Glomerular visceral epithelial cell (primary cell): ENCODE measurements at regions not wholly inside any gene's neighbourhood (a gene's known extent, or its start where the extent isn't known, plus 50 kb on each side); places are given as distances from the start of the nearest gene placed in this dataset.
"Not testable (repeated sequence)": the region's sequence is repeated elsewhere in the genome, so short reads cannot be mapped to it uniquely, and the experiment has no call there.

Experiments used
- DNase-seq: peaks from one replicate; pipeline ENCODE4 v3.0.0-alpha.2; 2016; ENCODE audit errors: extremely low spot score

GRCh38 chr3:86887876-86888275, 103.1 kb downstream of the VGLL3 start:
- no peak for DNase-seq

DNA sequence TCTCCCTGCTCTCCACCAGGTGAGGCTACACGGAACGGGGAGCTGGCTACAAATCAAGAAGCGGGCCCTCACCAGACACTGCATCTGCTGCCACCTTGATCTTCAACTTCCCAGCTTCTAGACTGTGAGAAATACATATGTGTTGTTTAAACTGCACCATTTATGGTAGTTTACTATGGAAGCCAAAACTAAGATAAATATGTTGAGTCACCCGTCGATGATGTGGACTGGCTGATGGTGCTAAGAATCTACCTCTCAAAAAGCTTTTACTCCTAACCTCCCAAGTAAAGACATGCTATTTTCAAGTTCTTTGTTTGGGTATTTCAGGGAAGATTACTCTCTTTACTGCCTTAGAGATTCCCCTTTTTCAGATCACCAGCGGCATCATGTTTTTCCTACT, 110.9 kb downstream of the VGLL3 start:
- DNase-seq, result no peak

- DNase-seq, result not testable (repeated sequence)
These were observed 114.3 kb downstream of the VGLL3 start for GRCh38 chr3:86876504-86877181.

- not testable (repeated sequence) for DNase-seq
These were observed 116.2 kb downstream of the VGLL3 start for GRCh38 chr3:86874790-86875189.

DNA sequence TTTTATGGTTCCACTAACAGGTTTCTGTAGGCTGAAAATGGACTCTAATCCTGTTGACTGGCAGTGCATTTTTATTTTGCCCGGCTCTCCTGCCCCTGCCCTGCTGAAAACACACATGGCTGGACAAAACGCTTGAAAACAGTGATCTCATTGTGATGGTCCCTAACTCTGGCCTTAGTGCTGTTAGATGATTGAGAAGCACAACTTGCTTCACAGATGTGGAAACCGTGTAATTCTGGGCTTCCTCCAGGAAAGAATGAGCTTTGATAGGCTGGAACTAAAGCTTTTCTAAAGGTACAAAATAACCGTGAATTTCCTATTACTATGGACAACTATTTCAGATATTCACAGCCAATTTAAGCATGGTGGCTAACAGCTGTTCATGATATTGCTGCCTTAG, 121.4 kb downstream of the VGLL3 start:
- no peak for DNase-seq

- no peak for DNase-seq
These were observed 123.0 kb downstream of the VGLL3 start for GRCh38 chr3:86867982-86868381.

- DNase-seq, result no peak
These were observed 125.4 kb downstream of the VGLL3 start for GRCh38 chr3:86865506-86865905.

- DNase-seq, result no peak
These were observed 134.2 kb downstream of the VGLL3 start for GRCh38 chr3:86856711-86857110.

- DNase-seq, result no peak
These were observed 141.0 kb downstream of the VGLL3 start for GRCh38 chr3:86849991-86850390.

DNA sequence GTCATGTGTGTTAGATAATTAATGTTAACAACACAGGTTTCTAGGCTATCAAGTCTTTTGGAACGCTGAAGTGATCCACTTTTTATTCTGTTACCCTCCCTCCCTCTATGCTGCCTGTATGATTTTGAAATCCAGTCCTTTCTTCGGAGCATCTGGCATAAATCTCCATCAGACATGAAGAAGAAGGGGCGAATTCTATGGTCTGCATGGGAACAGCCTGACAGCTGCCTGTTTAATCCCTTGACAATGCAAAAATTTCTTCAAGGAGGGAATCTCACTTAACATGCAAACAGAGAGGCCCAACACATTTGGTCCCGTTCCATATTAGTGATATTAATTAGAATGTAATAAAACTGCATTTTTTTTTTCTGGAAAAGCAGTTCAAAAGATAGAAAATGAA, 145.2 kb downstream of the VGLL3 start:
- no peak for DNase-seq

DNA sequence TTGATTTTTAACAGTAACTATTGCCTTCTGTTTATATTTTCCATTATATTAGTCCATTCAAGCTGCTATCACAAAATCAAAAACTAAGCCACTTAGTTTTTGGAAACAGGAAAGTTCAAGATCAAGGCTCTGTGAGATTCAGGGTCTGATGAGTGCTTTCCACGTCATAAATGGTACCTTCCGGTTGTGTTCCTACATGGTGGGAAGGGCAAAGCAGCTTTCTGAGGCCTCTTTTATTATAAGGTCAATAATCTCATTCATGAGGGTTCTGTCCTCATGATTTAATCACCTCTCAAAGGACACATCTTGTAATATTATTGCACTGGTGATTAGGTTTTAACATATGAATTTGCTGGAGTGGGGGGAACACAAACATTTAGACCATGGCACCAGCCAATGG, 152.0 kb downstream of the VGLL3 start:
- DNase-seq, result no peak

DNA sequence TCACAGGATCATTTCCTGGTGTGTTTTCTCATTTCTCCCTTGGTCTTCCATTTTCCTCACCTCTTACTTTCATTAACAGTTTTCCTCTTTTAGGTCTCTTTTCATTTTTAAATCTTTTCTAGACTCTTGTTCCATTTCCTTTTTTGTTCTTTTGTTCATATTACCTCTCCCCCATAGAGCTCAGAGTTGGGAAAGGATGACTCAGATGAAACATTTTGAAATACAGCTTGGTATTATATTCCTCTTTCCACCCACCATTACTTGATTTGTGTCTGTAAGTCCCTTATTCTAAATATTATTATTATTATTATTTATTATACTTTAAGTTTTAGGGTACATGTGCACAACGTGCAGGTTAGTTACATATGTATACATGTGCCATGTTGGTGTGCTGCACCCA, 153.1 kb downstream of the VGLL3 start:
- DNase-seq, result no peak

DNA sequence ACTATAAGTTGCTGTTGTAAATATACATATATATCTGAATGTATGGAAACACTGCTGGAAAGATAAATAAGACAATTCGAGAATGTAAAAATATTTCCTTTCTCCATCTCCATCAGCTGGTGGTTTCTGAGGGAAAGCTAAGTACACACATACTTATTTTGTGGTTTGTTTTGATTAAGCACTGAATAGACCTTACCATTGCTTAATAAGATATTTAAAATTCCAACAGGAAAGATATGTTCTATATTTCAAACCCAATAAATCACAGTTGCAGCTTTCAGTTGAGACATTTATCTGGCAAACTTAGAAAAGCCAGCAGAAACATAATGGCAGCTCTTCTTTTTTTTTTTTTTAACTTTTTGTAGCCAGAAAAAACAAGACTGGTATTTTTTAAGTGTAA, 160.4 kb downstream of the VGLL3 start:
- peak; percentile 20 for DNase-seq

GRCh38 chr3:86828751-86829150, 162.2 kb downstream of the VGLL3 start:
- no peak for DNase-seq

DNA sequence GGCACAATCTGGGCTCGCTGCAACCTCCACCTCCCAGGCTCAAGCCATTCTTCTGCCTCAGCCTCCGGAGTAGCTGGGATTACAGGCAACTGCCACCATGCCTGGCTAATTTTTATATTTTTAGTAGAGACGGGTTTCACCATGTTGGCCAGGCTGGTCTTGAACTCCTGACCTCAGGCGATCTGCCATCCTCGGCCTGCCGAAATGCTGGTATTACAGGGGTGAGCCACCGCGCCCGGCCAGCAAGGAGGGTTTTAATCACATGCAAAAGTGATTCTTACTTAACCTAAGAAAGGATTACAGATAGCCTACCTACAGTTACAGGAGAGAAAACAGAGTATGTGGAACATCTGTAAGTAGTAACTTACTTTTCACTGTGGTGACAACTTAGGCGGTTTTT, 163.4 kb downstream of the VGLL3 start:
- DNase-seq, result not testable (repeated sequence)

DNA sequence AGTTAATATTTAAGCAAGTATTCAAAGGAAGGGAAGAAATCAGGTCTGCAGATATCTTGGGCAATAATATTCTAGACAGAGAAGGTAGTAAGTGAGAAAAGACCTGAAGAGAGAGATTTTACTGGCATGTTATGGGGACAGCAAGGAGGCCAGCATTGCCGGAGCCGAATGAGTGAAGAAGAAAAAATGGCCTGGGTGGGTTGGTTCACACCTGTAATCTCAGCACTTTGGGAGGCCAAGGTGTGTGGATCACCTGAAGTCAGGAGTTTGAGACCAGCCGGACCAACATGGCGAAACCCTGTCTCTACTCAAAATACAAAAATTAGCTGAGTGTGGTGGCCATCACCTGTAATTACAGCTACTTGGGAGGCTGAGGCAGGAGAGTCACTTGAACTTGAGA, 164.7 kb downstream of the VGLL3 start:
- no peak for DNase-seq

- no peak for DNase-seq
These were observed 175.1 kb downstream of the VGLL3 start for GRCh38 chr3:86815880-86816279.

DNA sequence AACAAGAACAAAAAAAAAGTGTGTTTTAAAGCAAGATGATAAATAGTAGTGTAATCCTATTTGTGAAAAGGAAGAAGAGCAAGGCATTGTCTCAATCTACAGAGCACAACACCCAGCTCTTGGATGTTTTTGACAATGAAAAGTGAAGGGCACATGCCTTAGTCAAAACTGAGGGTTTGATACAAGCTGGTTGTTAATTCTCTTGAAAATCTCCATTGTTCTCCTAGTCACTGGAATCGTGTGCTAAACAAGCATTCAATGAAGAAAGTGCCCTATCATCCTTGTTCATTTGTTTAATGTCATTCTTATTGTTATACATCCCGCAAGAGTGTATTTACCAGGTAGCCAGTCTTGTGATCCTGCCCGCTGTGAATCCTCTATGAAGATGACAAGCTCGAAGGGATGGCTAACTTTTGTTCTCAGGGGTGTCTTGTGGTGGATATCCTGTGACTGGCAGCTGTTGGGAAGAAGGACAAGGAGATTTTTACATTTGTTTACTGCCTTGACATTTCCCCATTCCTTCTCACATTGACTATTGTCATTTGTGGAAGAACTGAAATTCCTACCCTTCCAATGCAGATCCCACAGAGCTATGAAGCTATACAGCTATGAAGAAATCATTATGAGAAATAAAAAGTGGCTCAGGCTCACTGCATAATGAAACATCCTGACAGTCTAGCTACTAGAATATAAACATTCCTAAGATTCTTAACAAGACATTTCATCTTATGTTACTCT, 175.9 kb downstream of the VGLL3 start:
- DNase-seq, result peak; percentile 30

GRCh38 chr3:86814321-86814720, 176.6 kb downstream of the VGLL3 start:
- no peak for DNase-seq

- no peak for DNase-seq
These were observed 189.0 kb downstream of the VGLL3 start for GRCh38 chr3:86801921-86802320.

DNA sequence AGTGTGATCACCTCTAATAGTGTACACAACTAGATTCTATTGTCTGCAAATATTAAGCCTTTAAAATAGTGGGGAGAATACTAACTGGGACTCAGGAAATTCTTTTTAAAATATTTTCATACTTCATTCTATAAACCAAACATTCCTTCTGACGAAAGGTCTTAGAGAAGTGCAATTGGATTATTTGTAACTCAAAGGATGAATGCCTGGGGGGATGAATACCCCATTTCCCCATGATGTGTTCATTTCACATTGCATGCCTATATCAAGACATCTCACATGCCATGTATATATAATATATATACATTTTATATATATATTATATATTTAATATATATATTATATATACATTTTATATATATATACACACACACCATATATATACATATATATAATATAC, 189.9 kb downstream of the VGLL3 start:
- no peak for DNase-seq

GRCh38 chr3:86800116-86800515, 190.8 kb downstream of the VGLL3 start:
- DNase-seq, result no peak

- DNase-seq, result no peak
These were observed 193.0 kb downstream of the VGLL3 start for GRCh38 chr3:86797946-86798345.
